Retinal pigment epithelial cell (primary cell): ENCODE measurements at regions not wholly inside any gene's neighbourhood (a gene's known extent, or its start where the extent isn't known, plus 50 kb on each side); places are given as distances from the start of the nearest gene placed in this dataset.

Experiments used
- DNase-seq: peaks from one replicate; pipeline ENCODE4 v3.0.0-alpha.2; 2010; ENCODE audit warnings: low read depth
- H3K4me3 ChIP-seq: 2 replicates; pipeline ENCODE4 v1.5.1; 2011; ENCODE audit warnings: mild to moderate bottlenecking, low read length, control low read depth, moderate library complexity
- TF ChIP-seq, protein P1 (sequence below): conservative IDR thresholded peaks from 2 replicates; pipeline ENCODE4 v1.5.1; 2011; ENCODE audit warnings: low read depth, low read length, control low read depth, inconsistent platforms

DNA sequence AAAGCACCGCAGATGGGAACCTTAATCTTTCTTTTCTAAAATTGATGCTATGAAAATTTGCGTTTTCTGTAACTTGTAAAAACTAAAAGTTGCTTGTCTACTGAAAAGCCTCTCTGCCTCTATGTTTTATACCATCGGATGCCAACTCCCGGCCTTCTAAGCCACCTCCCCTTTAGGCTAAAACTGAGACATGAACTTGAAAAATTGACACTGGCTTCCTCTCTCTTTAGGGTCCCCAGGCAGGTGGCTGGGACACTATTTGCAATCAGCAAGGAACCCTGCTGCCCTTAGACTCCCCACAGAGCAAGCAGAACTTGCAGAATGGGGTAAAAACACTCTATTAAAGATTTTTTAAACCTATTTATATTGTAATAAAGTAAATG is 151.1 kb upstream of the CAMK1G start:
- TF ChIP-seq, protein P1, sequence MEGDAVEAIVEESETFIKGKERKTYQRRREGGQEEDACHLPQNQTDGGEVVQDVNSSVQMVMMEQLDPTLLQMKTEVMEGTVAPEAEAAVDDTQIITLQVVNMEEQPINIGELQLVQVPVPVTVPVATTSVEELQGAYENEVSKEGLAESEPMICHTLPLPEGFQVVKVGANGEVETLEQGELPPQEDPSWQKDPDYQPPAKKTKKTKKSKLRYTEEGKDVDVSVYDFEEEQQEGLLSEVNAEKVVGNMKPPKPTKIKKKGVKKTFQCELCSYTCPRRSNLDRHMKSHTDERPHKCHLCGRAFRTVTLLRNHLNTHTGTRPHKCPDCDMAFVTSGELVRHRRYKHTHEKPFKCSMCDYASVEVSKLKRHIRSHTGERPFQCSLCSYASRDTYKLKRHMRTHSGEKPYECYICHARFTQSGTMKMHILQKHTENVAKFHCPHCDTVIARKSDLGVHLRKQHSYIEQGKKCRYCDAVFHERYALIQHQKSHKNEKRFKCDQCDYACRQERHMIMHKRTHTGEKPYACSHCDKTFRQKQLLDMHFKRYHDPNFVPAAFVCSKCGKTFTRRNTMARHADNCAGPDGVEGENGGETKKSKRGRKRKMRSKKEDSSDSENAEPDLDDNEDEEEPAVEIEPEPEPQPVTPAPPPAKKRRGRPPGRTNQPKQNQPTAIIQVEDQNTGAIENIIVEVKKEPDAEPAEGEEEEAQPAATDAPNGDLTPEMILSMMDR: no peak
- DNase-seq: no peak
- H3K4me3 ChIP-seq: no peak overlapping the region

DNA sequence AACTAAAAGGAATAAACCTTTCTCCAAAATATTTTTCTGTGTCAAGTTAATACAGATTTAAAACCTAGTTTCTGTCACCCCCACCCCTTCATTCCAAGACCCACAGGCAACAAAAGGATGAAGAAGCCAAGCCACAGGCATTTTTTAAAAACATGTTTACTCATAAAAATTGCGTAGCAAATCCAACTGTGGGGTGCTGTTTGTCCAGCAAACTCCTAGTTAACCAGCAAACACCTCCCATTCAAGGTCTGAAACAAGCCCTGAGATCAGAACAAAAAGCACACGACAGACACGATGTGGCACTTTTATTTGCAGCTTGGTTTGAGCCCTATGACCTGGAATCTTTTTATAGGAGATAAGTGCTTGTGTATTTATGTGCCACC is 149.9 kb upstream of the CAMK1G start:
- TF ChIP-seq, protein P1: no peak
- H3K4me3 ChIP-seq: no peak overlapping the region
- DNase-seq: no peak

GRCh38 chr1:209434066-209434465 is 149.4 kb upstream of the CAMK1G start:
- DNase-seq: no peak
- no peak overlapping the region for H3K4me3 ChIP-seq
- TF ChIP-seq, protein P1: no peak

- TF ChIP-seq, protein P1: no peak
- DNase-seq: no peak
- no peak overlapping the region for H3K4me3 ChIP-seq
Measured at GRCh38 chr1:209434631-209435217, 148.8 kb upstream of the CAMK1G start.

DNA sequence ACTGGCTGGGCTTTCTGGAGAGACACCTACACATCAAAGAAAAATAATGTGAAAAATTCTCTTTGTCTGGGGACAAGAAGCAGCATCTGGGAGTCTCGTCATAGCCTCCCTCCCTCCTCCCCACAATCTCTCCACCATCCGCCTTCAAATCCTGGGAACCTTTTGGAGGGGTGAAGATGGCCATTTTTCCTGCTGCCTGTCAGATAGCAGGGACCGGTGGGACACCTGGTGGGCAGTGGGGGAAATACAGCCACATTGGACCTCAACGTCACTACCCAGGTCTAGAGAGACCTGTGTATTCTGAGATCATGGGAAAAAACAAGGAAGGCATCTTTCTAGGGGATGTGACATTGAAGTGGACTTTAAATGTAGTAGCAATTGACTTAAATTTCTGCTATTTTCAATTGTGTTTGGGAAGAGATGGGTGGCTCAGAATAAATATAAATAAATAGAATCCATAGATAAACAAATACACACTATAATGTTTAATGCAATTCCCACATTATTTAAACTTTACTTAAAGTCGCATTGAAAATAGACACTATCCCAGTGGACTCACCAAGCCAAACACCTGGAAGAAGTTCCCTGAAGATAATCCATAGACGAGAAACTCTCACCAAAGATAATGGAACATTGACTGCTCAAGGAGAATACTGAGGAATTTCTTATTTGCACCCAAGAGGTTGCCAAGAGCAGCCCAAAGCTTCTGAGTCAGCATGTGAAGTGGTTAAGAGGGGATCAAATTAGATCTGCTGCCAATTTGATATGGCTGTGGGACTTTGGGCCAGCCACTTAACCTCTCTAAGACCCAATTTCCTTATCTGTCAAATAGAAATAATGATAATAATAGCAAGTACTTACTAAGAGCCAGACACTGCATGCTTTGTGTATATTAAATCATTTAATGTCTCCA is 147.6 kb upstream of the CAMK1G start:
- TF ChIP-seq, protein P1: peak; percentile 94
- DNase-seq: no peak

GRCh38 chr1:209439828-209440227 is 143.7 kb upstream of the CAMK1G start:
- no peak for DNase-seq
- no peak overlapping the region for H3K4me3 ChIP-seq
- TF ChIP-seq, protein P1: no peak

More for the DNA sequence above, 147.6 kb upstream of the CAMK1G start:
- H3K4me3 ChIP-seq: no peak overlapping the region
